Superior temporal gyrus (tissue), 1 donor: ENCODE measurements at regions not wholly inside any gene's neighbourhood (a gene's known extent, or its start where the extent isn't known, plus 50 kb on each side); places are given as distances from the start of the nearest gene placed in this dataset.

Experiments used
- DNase-seq: peaks from one replicate; pipeline ENCODE4 v3.0.0-alpha.2; 2016; ENCODE audit errors: extremely low spot score

- DNase-seq: no peak
Measured at GRCh38 chr1:82587371-82587770, 786.6 kb downstream of the ADGRL2 start.

GRCh38 chr1:82586473-82586872, 785.7 kb downstream of the ADGRL2 start:
- no peak for DNase-seq

- no peak for DNase-seq
Measured at GRCh38 chr1:82582347-82582746, 781.6 kb downstream of the ADGRL2 start.

- DNase-seq: no peak
Measured at GRCh38 chr1:82578086-82578726, 777.5 kb downstream of the ADGRL2 start.

- no peak for DNase-seq
Measured at GRCh38 chr1:82567348-82567747, 766.6 kb downstream of the ADGRL2 start.

- peak; percentile 38 for DNase-seq
Measured at GRCh38 chr1:82565546-82565945, 764.8 kb downstream of the ADGRL2 start.

GRCh38 chr1:82565146-82565545, 764.4 kb downstream of the ADGRL2 start:
- no peak for DNase-seq

GRCh38 chr1:82564333-82564732, 763.6 kb downstream of the ADGRL2 start:
- no peak for DNase-seq

GRCh38 chr1:82562448-82562847, 761.7 kb downstream of the ADGRL2 start:
- DNase-seq: no peak

GRCh38 chr1:82560566-82560965, 759.8 kb downstream of the ADGRL2 start:
- DNase-seq: no peak

- no peak for DNase-seq
Measured at GRCh38 chr1:82555501-82555900, 754.8 kb downstream of the ADGRL2 start.

- no peak for DNase-seq
Measured at GRCh38 chr1:82549841-82550240, 749.1 kb downstream of the ADGRL2 start.

GRCh38 chr1:82542766-82543165, 742.0 kb downstream of the ADGRL2 start:
- DNase-seq: no peak

GRCh38 chr1:82542141-82542540, 741.4 kb downstream of the ADGRL2 start:
- DNase-seq: no peak

GRCh38 chr1:82540006-82540405, 739.3 kb downstream of the ADGRL2 start:
- DNase-seq: no peak

GRCh38 chr1:82538876-82539275, 738.1 kb downstream of the ADGRL2 start:
- DNase-seq: no peak

- DNase-seq: no peak
Measured at GRCh38 chr1:82534996-82535395, 734.3 kb downstream of the ADGRL2 start.

- no peak for DNase-seq
Measured at GRCh38 chr1:82525378-82525777, 724.6 kb downstream of the ADGRL2 start.

GRCh38 chr1:82520611-82521010, 719.9 kb downstream of the ADGRL2 start:
- no peak for DNase-seq

GRCh38 chr1:82517586-82517985, 716.9 kb downstream of the ADGRL2 start:
- DNase-seq: no peak

GRCh38 chr1:82515650-82516049, 714.9 kb downstream of the ADGRL2 start:
- no peak for DNase-seq

- DNase-seq: no peak
Measured at GRCh38 chr1:82511441-82511840, 710.7 kb downstream of the ADGRL2 start.

- no peak for DNase-seq
Measured at GRCh38 chr1:82510431-82510830, 709.7 kb downstream of the ADGRL2 start.

- DNase-seq: no peak
Measured at GRCh38 chr1:82507011-82507410, 706.3 kb downstream of the ADGRL2 start.
